ENCODE measurements at regions not wholly inside any gene's neighbourhood (a gene's known extent, or its start where the extent isn't known, plus 50 kb on each side); places are given as distances from the start of the nearest gene placed in this dataset.

DNA sequence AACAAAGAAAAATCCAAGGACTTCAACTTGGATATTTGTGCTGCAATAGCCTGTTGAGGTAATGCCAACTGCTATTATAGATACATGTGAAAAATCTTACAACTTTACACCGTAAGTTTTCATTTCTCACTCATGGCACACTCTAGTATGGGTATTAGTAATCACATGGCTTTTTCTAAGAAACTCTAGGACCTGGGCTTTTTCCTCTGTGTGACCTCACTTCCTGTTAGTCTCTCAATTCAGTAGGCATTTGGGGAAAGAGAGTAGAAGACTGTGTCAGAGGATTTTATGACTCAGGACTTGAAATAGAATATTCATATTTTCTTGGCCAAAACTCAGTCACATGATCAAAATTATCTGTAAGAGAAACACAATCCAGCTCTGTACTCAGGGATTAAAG is 1049.9 kb downstream of the REEP3 start:
- Histone ChIP-seq H3K27me3 (ENCODE audit: control insufficient read depth in 1 of 2, insufficient read depth in 2 of 2, low read length in 2 of 2) (no peaks in the 10 kb centered on the region), H3K4me3 (replicated peaks in 1 of 3; ENCODE audit: insufficient read depth in 1 of 3, low read depth in 2 of 3, low read length in 3 of 3) (no peak overlapping the region), H4K20me1 (ENCODE audit: insufficient read depth, low read length) (no peaks in the 10 kb centered on the region), H3K36me3 (replicated peaks in 1 of 2; ENCODE audit: control insufficient read depth in 1 of 2, insufficient read depth in 2 of 2, low read length in 2 of 2) (no peaks in the 10 kb centered on the region), H3K27ac (ENCODE audit: extremely low read length, insufficient read depth, low read length) (no peak overlapping the region), H2AFZ (ENCODE audit: low read length) (no peak overlapping the region), H3K9ac (ENCODE audit: insufficient read depth, low read depth, low read length) (no peak overlapping the region), H3K9me3 (ENCODE audit: low read length) (peaks cover 18% of the 10 kb centered on the region), H3K79me2 (ENCODE audit: insufficient read depth, low read length) (no peaks in the 10 kb centered on the region), H3K4me1 (ENCODE audit: insufficient read depth, low read length) (peaks cover 19% of the 10 kb centered on the region), H3K4me2 (ENCODE audit: low read depth, low read length) (no peak overlapping the region)
- BruUV-seq (replicated peaks) = no TSS peak
- intact Hi-C loops (cut with micrococcal nuclease; ENCODE audit: unreplicated experiment) (no loop called here), in situ Hi-C loops (cut with HindIII; ENCODE audit: extremely low pct_ligation_motif_present, low pct_unique_long_range_greater_than_20kb) (no loop called here)
- 4% methylated on average over 1 of the region's 1 CpG for WGBS (ENCODE audit: low lambda C conversion rate)
- no peak for FAIRE-seq
- CTCF ChIA-PET (ENCODE audit: low intra/inter-chr PET ratio, low total read pairs) = no interaction called here
- no peak for ATAC-seq
- POLR2A ChIA-PET = no interaction called here
- DNase-seq (ENCODE audit: low spot score) = no peak
- TF ChIP-seq, protein P1, sequence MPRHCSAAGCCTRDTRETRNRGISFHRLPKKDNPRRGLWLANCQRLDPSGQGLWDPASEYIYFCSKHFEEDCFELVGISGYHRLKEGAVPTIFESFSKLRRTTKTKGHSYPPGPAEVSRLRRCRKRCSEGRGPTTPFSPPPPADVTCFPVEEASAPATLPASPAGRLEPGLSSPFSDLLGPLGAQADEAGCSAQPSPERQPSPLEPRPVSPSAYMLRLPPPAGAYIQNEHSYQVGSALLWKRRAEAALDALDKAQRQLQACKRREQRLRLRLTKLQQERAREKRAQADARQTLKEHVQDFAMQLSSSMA (CRISPR knock-in tag; IDR thresholded peaks at IDR 0.05) = no peak
- no peak for TF ChIP-seq ZBTB20 (CRISPR knock-in tag; IDR thresholded peaks at IDR 0.05; ENCODE audit: borderline replicate concordance, low read depth)

- BruUV-seq (replicated peaks) = no TSS peak
- intact Hi-C loops (cut with micrococcal nuclease; ENCODE audit: unreplicated experiment) (no loop called here), in situ Hi-C loops (cut with HindIII; ENCODE audit: extremely low pct_ligation_motif_present, low pct_unique_long_range_greater_than_20kb) (no loop called here)
- H3K27ac ChIP-seq (ENCODE audit: extremely low read length, insufficient read depth, low read length) = no peak overlapping the region
- H4K20me1 ChIP-seq (ENCODE audit: insufficient read depth, low read length) = no peaks in the 10 kb centered on the region
- ATAC-seq (peak; percentile 88), FAIRE-seq (no peak), DNase-seq (ENCODE audit: low spot score) (peak; percentile 27)
- no peaks in the 10 kb centered on the region for H3K79me2 ChIP-seq (ENCODE audit: insufficient read depth, low read length)
- peaks cover 19% of the 10 kb centered on the region for H3K4me1 ChIP-seq (ENCODE audit: insufficient read depth, low read length)
- H3K27me3 ChIP-seq (ENCODE audit: control insufficient read depth in 1 of 2, insufficient read depth in 2 of 2, low read length in 2 of 2) = no peaks in the 10 kb centered on the region
- WGBS (ENCODE audit: low lambda C conversion rate) = 0% methylated on average over 1 of the region's 1 CpG
- H2AFZ ChIP-seq (ENCODE audit: low read length) = no peak overlapping the region
- ChIA-PET CTCF (ENCODE audit: low intra/inter-chr PET ratio, low total read pairs) (no interaction called here), POLR2A (no interaction called here)
- 0 out of 2 replicates have a peak overlapping the region, but pooled peaks have one; percentile 30 for H3K4me2 ChIP-seq (ENCODE audit: low read depth, low read length)
- no peaks in the 10 kb centered on the region for H3K36me3 ChIP-seq (replicated peaks in 1 of 2; ENCODE audit: control insufficient read depth in 1 of 2, insufficient read depth in 2 of 2, low read length in 2 of 2)
- no peak overlapping the region for H3K4me3 ChIP-seq (replicated peaks in 1 of 3; ENCODE audit: insufficient read depth in 1 of 3, low read depth in 2 of 3, low read length in 3 of 3)
- H3K9me3 ChIP-seq (ENCODE audit: low read length) = peaks cover 4% of the 10 kb centered on the region; the same call in 1 of the 2 replicates
- no peak overlapping the region for H3K9ac ChIP-seq (ENCODE audit: insufficient read depth, low read depth, low read length)
- TF ChIP-seq KLF15 (CRISPR knock-in tag; IDR thresholded peaks at IDR 0.05; ENCODE audit: borderline replicate concordance) = no peak
- TF ChIP-seq, protein P2, sequence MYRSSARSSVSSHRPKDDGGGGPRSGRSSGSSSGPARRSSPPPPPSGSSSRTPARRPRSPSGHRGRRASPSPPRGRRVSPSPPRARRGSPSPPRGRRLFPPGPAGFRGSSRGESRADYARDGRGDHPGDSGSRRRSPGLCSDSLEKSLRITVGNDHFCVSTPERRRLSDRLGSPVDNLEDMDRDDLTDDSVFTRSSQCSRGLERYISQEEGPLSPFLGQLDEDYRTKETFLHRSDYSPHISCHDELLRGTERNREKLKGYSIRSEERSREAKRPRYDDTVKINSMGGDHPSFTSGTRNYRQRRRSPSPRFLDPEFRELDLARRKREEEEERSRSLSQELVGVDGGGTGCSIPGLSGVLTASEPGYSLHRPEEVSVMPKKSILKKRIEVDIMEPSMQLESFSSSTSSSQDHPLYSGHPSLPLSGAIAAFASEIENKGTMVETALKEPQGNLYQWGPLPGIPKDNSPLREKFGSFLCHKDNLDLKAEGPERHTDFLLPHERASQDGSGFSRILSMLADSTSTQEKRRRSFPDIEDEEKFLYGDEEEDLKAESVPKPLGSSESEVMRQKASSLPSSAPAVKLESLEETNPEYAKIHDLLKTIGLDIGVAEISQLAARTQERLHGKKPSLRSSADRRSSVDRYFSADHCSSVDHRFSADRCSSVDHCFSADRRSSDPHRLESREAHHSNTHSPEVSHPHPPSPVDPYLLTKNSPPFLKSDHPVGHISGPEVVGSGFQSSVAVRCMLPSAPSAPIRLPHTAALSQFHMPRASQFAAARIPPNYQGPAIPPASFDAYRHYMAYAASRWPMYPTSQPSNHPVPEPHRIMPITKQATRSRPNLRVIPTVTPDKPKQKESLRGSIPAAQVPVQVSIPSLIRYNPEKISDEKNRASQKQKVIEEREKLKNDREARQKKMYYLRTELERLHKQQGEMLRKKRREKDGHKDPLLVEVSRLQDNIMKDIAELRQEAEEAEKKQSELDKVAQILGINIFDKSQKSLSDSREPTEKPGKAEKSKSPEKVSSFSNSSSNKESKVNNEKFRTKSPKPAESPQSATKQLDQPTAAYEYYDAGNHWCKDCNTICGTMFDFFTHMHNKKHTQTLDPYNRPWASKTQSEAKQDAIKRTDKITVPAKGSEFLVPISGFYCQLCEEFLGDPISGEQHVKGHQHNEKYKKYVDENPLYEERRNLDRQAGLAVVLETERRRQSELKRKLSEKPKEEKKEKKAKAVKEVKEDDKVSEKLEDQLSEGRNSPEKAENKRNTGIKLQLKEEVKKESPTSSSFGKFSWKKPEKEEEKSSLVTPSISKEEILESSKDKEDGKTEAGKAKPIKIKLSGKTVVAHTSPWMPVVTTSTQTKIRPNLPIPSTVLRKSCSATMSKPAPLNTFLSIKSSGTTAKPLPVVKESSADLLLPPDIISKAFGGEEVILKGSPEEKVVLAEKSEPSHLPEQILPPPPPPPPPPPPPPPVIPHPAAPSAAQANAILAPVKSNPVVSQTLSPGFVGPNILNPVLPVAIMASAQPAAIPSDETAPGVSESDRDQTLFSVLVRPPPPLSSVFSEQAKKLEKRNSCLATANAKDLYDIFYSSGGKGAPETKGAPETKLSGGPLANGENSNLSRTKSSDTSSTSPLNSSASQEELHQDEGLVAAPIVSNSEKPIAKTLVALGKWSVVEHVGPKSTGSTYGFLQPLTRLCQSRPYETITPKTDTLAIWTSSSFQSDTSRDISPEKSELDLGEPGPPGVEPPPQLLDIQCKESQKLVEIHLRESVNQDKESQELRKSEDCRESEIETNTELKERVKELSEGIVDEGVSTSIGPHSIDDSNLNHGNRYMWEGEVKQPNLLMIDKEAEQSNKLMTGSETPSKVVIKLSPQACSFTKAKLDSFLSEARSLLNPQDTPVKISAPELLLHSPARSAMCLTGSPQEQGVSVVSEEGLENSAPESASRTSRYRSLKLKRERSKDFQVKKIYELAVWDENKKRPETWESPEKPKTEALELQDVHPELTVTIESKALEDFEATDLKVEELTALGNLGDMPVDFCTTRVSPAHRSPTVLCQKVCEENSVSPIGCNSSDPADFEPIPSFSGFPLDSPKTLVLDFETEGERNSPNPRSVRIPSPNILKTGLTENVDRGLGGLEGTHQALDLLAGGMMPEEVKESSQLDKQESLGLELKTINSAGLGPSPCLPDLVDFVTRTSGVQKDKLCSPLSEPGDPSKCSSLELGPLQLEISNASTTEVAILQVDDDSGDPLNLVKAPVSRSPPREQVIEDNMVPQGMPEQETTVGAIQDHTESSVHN (CRISPR knock-in tag; IDR thresholded peaks at IDR 0.05) = no peak
- no peak for TF ChIP-seq TOPORS (CRISPR knock-in tag; IDR thresholded peaks at IDR 0.05)
- TF ChIP-seq EHMT2 (IDR thresholded peaks at IDR 0.05; ENCODE audit: borderline replicate concordance, low read depth, low read length) = no peak
- no peak for TF ChIP-seq CC2D1A (CRISPR knock-in tag; IDR thresholded peaks at IDR 0.05)
- TF ChIP-seq ZSCAN25 (CRISPR knock-in tag; IDR thresholded peaks at IDR 0.05) = no peak
Measured at GRCh38 chr10:64573623-64574325, 1052.6 kb downstream of the REEP3 start.

Measured in HepG2 (cell line).